HT1080 (cell line): ENCODE measurements at regions not wholly inside any gene's neighbourhood (a gene's known extent, or its start where the extent isn't known, plus 50 kb on each side); places are given as distances from the start of the nearest gene placed in this dataset.
"Not testable (repeated sequence)": the region's sequence is repeated elsewhere in the genome, so short reads cannot be mapped to it uniquely, and the experiment has no call there.

Source experiments
- DNase-seq: peaks from one replicate; pipeline ENCODE4 v3.0.0-alpha.2; 2015; ENCODE audit warnings: low read depth

DNA sequence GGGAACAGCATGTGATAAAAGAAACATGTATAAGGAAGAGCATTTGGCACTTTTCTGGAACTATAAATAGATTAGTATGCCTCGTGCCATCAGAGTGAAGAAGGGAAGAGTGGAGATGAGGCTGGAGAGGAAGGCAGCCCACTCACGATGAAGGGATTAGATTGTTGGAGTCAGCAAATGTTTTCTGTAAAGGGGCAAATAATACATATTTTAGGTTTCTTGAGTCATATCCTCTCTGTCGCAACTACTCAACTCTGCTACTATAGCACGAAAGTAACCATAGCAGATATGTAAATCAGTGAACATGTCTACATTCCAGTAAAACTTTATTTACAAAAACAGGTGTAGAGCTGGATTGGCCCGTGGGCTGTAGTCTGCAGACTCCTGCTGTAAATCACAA, 147.8 kb downstream of the TENT5C start:
- peak; percentile 51 for DNase-seq

DNA sequence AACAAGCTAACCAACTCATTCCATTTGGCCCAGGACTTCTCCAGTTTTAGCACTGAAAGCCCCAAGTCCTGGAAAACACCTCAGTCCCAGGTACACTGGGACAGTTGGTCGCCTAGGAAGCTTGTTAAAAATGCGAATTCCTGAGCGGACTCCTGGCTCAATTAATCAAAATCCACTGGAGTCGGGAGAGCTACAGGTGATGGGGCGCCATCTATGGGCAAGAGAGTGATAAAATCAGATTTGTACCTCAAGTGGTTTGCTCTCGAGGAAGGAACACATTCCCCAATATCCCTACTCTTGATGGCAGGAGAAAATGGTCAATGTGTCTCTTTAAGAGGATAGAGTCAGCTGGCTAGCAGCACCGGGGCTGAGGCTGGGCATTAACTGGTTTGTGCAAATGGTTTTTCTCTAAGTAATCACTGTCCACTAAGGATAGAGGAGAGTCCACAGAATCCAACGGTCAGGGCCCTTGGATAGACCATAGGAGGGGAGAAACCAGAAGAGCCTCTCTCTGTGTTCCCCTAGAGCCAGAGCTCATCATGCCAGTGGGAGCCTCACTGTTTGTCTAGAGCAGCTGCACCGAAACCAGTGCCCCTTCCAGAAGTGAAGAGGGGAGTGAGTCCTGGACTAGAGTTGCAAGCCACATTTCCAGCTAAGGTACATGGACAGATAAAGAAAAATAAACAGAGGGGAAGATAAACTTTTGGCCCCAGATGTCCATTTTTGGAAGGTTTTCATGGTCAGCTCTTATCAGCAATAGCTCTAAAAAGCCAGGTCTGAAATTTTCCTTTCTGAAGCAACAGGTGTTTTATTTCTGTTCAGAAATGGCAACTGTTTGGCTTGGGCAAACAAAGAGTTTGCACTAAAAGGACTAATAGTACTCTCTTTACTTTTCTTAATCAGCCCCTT, 148.5 kb downstream of the TENT5C start:
- DNase-seq, result peak; percentile 58

DNA sequence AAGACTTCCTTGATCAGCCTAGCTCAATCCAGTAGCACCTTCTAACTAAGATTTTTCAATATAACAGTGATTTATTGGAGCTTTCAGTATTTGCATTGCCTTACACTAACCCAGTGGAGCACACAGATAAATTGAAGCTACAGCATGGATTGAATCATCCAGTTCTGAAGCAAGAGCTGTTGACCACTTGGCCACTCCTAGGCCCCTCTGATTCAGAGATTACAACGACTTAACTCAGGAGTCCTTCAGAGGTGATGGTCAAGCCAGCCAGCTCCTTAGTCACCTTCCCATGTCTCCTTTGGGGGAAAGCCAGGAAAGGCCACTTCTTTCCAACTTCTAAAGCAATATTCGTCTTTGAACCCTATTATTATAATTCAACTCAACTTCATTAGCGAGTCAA, 151.8 kb downstream of the TENT5C start:
- DNase-seq, result peak; percentile 41

DNA sequence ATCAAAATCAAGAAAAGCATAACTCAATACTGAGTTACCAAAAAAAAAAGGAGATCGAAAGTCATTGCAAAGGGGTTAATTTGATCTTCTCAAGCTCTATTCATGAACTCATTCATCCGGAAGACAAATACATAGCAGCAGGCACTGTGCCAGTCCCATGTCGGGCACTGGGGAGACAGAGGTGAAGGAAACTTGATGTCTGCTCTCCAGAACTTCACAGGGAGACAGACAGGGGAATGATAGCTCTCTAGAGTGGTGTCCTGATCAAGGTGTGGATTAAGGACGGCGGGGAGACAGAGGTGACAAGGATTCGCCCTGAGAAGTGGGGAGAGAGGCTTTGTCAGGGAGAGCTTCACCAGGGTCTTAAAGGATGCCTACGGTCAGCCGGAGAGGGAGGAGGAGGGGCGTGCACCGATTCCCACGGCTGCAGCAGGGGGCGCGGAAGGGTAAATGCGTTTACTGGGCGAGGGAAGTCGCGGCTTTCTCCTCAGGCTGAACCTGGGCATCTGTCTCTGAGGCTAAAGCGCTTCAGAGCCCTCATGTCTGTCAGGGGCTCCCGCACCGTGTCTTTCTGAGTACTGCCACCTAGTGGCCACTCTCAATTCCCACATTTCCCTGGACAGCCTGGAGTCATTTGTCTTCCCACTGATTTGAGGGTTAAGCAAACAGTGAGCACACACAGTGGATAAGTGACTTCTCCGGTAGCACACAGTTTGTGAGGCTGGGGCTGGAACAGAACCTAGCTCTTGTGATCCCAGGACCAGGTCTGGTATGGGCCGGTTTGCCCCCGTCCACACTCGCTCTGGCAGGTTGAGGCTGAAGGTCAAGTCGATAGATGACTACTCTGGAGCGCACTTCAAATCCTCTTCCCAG, 152.8 kb downstream of the TENT5C start:
- peak; percentile 87 for DNase-seq

DNA sequence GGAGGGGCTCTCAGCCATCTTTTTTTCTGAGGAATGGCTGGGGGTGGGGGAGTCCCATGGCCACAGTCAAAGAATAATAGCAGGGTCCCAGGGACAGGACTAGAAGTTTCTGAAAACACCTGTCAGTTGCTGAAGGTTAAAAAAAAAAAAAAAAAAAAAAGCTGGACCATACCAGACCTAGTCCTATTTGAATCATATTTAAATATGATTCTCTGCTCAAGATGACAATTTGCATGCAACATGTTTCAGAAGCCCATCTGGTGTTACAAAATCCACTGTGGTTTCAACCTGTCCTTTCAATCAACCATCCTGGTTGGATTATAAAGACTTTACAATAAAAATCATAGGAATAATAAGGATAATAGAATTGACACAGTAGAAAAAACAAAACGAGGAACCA, 153.7 kb downstream of the TENT5C start:
- no peak for DNase-seq

DNA sequence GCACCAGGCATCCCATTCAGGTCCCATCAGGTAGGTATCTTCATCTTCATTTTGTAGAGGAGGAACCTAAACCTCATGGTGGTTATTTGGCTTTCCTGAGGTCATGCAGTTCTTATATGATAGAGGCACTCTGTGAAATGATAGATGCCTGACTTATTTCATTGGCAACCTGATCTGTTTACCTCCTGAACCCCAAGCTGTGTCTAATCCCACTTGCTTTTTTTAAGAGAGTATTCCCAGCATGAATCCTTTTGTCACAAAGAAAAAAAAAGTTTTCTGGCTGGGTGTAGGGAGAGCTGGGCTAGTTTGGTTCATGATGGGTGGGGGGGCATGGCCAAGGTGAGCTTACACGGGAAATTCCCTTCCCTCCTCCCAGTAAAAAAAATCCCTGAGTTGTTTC, 154.2 kb downstream of the TENT5C start:
- no peak for DNase-seq

DNA sequence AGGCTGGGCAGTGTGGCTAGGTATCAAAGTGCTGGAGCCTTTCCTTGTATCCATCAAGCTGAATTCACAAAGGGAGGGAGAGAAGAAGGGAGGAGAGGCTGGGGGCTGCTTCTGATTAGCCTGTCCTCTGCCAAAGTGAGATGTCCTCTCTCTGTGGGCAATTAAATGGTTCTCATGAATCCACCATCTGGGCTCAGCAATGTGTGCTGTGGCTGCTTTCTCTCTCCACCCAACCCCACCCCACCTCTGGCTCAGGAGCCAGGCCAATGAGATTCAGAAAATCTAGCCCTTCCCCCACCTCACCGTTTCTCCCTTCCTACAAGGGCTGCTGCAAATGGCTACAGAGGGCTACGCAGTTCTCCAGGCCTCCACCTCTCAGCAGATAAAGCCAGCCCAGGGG, 154.6 kb downstream of the TENT5C start:
- no peak for DNase-seq

DNA sequence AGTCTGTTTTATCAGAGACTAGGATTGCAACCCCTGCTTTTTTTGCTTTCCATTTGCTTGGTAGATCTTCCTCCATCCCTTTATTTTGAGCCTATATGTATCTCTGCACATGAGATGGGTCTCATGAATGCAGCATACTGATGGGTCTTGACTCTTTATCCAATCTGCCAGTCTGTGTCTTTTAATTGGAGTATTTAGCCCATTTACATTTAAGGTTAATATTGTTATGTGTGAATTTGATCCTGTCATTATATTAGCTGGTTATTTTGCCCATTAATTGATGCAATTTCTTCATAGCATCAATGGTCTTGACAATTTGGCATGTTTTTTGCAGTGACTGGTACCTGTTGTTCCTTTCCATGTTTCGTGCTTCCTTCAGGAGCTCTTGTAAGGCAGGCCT, 161.7 kb downstream of the GDAP2 start:
- not testable (repeated sequence) for DNase-seq

DNA sequence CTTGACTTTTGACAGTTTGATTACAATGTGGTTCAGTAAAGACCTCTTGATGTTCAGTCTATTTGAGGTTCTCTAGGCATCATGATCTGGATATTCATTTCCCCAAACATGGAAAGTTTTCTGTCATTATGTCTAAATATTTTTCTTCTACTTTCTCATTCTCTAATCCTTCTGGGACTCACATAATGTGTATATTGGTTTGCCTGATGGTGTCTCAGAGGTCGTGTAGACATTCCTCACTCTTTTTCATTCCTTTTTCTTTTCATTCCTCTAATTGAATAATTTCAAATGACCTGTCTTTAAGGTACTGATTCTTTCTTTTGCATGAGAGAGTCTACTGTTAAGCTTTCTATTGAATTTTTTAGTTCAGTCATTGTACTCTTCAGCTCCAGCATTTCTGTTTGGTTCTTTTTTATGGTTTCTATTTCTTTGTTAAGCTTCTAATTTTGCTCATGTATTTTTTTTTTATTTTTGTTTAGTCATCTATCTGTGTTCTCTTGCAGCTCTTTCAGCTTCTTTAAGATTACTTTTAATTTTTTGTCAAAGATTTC, 158.4 kb downstream of the GDAP2 start:
- no peak for DNase-seq

DNA sequence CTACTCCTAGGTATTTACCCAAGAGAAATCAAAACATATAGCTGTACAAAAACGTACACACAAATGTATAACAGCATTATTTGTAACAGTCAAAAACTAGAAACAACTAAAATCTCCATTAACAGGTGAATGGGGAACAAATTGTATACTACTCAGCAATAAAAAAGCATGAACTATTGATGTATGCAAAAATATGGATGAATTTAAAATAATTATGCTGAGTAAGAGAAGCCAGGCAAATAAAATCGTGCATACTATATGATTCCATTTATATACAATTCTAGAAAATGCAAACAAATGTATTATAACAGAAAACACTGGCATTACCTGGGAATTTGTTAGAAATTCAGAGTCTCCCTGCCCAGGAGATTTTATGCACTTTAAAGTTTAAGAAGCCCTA, 150.1 kb downstream of the GDAP2 start:
- DNase-seq, result no peak

DNA sequence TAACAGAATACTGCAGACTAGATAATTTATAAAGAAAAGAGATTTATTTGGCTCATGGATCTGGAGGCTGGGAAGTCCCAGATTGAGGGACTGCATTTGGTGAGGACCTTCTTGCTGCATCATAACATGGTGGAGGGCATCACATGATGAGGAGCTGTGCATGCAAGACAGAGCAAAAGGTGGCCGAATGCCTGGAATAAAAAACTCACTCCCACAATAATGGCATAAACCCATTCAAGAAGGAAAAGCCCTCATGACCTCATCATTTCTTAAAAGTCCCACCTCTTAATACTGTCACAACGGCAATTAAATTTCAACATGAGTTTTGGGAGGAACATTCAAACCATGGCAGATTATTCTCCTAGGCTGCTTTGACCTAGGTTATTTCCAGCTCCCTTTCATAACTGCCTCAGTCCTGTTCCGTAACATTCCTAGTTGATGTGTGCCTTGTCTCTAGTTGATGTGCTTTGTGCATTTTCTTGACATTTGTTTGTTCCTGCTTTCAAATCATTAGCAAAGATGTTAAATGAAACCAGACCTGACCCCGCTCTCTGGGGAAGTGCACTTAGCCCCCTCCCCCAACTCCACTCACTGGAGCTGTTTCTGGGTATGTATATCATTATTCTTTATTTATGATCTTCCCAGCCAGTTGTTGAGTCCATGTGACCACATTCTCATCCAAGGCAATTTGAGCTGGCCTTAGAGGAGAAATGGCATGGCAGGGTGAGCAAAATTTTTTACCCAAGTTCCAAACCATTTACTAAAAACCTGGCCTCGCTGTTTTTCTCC, 148.5 kb downstream of the GDAP2 start:
- DNase-seq, result no peak

DNA sequence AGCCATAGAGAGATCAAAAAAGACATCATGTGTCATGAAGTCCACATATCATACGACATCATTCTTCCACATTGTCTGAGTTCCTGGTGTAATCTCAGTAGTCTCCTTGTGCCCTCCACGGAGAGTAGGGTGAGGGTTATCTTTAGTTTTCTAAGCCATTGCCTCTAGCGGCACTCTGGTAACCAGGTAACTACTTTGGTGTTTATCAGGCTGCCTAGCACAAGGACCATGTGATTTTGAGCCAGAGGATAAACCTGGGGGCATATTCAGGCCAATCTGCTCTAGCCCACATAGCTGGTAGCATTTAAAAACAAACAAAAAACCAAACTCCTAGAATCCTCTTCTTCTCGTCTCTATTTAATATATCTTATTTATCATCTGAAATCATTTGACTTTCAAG, 147.4 kb downstream of the GDAP2 start:
- no peak for DNase-seq

DNA sequence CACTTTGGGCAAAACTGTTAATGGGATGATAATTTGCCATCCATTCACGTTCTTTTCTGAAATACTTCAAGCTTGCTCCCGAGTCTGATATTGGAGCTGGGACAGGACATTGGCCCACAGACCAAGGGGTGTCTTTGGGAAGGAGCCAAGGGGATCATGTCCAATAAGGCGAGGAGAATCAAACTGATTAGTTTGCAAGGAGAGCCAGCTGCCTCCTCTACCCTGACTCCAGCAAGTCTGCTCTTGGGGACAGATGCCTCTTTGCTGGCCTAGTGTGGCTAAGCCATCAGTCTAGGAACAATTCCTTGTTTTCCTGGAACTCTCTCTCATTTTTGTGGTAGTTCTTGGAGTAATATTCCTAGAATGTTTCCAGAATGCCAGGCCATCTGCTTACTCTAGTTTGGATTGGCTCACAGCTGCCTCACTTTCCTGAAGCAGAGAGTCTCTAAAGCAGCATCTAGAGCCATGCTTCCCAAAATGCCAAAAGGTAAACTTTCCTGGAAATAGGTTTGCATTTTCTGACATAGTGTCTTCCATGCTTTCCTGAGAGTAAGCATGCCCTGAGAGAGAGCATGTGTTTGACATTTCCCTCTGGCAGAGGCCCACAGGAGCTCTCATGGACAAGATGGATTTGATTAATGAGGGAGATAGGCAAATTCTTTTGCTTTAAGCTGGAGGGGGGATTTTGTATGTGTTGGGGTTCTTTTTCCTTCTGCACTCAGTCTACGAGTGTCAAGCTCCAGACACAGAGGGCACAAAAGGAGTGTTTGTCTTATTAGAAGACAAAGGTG, 145.6 kb downstream of the GDAP2 start:
- no peak for DNase-seq

DNA sequence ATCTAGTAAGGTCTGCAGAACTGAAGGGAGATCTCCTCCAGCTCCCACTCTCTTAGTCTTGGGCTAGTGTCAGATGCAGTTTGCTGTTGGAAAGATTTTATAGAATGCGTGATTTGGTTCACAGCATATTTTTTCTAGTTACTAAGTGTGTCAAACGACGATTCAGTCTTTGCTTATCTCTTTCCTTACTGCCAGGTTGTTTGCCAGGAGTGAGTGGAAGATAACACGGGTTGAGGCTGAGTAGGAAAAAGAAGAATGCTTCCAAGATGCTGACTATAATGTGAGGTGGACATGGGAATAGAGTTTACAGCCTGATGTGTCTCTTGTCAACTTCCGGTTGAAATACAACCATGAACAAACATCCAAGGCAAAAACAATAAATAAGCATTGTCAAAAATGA, 141.4 kb downstream of the GDAP2 start:
- DNase-seq, result no peak

DNA sequence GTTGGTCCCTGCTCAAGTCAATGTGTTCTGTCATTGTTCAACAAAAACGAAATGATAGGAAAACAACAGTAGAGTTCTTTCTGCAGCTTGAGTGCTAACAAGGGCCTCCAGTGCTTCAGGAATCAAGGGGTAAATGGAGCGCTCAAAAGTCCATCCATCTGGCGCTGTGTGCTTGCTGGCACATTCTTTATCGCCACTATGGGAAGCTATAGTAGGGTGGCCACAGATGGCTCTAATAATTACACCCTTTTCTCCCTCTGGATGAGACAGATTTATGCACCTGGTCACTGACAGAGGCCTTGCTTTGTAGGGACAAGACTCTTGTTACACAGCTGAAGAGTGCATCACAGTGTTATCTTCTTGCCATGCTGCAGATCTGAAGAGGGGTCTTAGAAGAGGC, 136.0 kb downstream of the GDAP2 start:
- DNase-seq, result no peak

DNA sequence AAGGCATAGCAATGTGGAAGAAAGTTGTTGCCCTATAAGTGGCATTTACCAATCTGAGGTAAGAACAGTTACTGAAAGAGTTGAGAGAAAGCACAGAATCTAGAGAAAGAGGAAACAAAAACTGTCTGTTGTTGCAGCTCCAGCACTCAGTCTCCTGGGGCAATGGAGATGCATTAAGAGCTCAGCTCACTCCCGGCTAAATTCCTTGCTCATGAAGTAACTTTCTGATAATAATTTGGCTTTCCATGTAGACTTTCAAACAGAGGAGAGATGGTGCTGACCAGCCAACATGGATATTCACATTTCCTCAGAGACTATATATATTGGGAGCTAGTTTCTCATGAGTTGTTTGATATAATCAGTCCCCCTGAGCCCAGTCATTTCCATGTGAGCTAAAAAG, 135.3 kb downstream of the GDAP2 start:
- DNase-seq, result no peak

DNA sequence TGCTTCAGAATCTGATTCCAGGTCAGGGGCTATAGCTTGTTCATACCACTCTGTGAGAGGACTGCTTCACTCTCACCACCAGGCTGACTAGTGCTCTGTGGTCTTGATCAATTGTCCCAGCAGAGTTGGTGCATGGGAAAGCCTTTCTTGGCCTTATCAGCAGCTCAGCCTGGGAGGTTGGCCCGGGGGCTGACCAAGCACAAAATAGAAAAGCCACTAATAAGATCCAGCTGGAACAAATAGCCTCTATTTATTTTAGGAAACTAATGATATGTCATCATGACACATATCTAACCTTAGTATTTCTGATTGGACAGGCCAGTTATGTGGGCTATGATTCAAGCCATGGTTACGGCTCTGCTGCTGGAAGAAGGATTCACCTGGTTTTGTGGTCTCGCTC, 134.2 kb downstream of the GDAP2 start:
- peak; percentile 81 for DNase-seq

DNA sequence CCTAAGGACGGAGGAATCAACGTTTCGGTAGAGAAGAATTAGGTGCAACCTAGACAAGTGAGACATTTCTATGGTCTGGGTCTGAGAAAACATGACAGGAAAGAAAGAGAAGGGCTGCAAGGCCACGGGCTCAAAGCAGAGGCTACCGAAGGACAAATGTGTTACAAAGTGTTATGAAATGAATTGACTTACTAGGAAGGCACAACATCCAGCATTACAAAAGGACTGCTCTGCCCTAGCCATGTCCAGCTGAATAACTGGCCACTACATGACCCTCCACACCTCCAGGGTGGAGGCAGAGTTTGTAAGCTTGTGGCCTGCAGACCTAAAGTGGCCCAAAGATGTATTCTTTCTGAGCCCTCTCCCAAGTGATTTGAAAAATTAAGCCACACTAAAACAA, 133.6 kb downstream of the GDAP2 start:
- no peak for DNase-seq

DNA sequence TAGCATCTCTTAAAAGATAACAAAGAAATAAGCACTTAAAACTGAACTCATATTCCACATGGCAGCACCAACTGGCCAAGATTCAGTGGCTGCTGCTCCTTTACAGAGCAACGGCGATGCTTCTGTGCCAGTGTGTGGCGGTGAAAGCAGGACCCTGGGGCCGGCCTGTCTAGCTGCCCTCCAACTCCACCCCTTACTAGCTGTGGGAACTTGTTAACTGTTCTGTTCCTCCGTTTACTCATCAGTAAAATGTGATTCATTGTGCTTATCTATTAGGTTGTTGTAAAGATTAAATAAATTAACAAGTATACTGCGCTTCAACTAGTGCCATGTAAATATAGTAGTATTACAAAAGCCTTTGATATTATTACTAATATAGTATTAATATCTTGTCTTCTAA, 133.2 kb downstream of the GDAP2 start:
- DNase-seq, result no peak

DNA sequence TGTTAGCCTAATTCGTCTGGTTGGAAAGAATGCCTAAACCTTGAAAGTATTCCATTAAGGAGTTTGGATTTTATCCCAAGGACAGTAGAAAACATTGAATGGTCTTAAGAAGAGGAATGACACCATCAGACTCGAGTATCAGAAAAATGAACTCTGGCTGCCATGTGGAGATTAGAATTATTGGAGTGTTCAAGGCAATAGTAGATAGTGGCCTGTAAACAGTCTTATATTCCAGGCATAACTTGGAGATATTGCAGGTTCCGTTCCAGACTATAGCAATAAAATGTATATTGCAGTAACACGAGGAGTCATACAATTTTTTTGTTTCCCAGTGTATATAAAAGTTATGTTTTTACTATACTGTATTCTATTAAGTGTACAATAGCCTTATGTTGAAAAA, 130.9 kb downstream of the GDAP2 start:
- no peak for DNase-seq
